HCT116 (cell line): ENCODE measurements at regions not wholly inside any gene's neighbourhood (a gene's known extent, or its start where the extent isn't known, plus 50 kb on each side); places are given as distances from the start of the nearest gene placed in this dataset.
A peak's percentile ranks its signal among the peaks of the same experiment; 100 is the strongest.

ENCODE experiments used
- ATAC-seq: fragments of 200-7000 bp; cut with Tn5 transposase; 2 replicates; pipeline ENCODE4 v1.9.1; 2020; ENCODE audit warnings: mild to moderate bottlenecking, moderate library complexity
- BruUV-seq: library from RNA; stranded (reverse); fragments of 400-500 nt; replicated peaks from 2 replicates; lab custom pipeline; 2021; lab: Mats Ljungman, UMichigan
- CTCF ChIA-PET: fragments of 300-600 bp; sonication (Branson Sonifier 250); formaldehyde crosslinking; loops from one replicate; lab custom pipeline; 2021; ENCODE audit warnings: antibody characterized with exemption; lab: Charles Lee
- POLR2A ChIA-PET: fragments of 300-600, 350-600 bp; sonication (Branson Sonifier 250); formaldehyde crosslinking; loops from one replicate; lab custom pipeline; 2021; ENCODE audit warnings: antibody characterized with exemption; lab: Charles Lee
- RAD21 ChIA-PET, 2 experiments: fragments of 300-600 bp; sonication (Branson Sonifier 250); formaldehyde crosslinking; loops; one replicate each; lab custom pipeline; 2023; ENCODE audit warnings: low total read pairs in 2 of 2; ENCODE audit not compliant: uncharacterized antibody in 2 of 2, unreplicated experiment in 2 of 2, low non-redundant PET in 1 of 2; lab: Charles Lee
- DNase-seq: peaks from one replicate; pipeline ENCODE4 v3.0.0-alpha.2; 2010; ENCODE audit warnings: low read depth, low spot score
- H2AFZ ChIP-seq: fragments of 200-600 bp; shearing (Covaris generic), sonication (generic); 2 replicates; pipeline ENCODE4 v1.6.1; 2017; ENCODE audit warnings: low read depth, mixed run types, mixed read lengths, antibody characterized with exemption, low read length; ENCODE audit not compliant: poor library complexity, severe bottlenecking
- H3K27ac ChIP-seq: 2 replicates; pipeline ENCODE4 v1.5.1; 2012; ENCODE audit warnings: low read depth, low read length
- H3K27me3 ChIP-seq: fragments of 200-600 bp; sonication (generic); 2 replicates; pipeline ENCODE4 v1.6.1; 2016; ENCODE audit warnings: mixed run types, low read length, mixed read lengths; ENCODE audit not compliant: insufficient read depth
- H3K36me3 ChIP-seq, 2 experiments: fragments of 200-500 bp in 1 of 2; fragments of 200-600 bp in 1 of 2; sonication (Bioruptor generic) in 1 of 2; sonication (generic) in 1 of 2; 2 replicates each; pipeline versions ENCODE4 v1.5.1 to v1.6.1; 2014 to 2016; ENCODE audit warnings: low read length in 2 of 2, inconsistent platforms in 1 of 2, mixed read lengths in 1 of 2, mixed run types in 1 of 2; ENCODE audit not compliant: insufficient read depth in 2 of 2, control insufficient read depth in 1 of 2
- H3K4me1 ChIP-seq, 2 experiments: fragments of 200-600 bp in 1 of 2; sonication (generic) in 1 of 2; 2 replicates each; pipeline versions ENCODE4 v1.5.1 to v1.6.1; 2012 to 2017; ENCODE audit warnings: low read length in 2 of 2, inconsistent platforms in 1 of 2, mild to moderate bottlenecking in 1 of 2, mixed read lengths in 1 of 2, mixed run types in 1 of 2, moderate library complexity in 1 of 2; ENCODE audit not compliant: insufficient read depth in 2 of 2, control insufficient read depth in 1 of 2
- H3K4me2 ChIP-seq: fragments of 200-600 bp; sonication (generic); 2 replicates; pipeline ENCODE4 v1.6.1; 2017; ENCODE audit warnings: mixed run types, low read length, mixed read lengths
- H3K4me3 ChIP-seq, 2 experiments: fragments of 200-600 bp in 1 of 2; sonication (generic) in 1 of 2; replicated peaks in 1 of 2; 2 replicates each; pipeline ENCODE4 v1.5.1; 2011 to 2016; ENCODE audit warnings: low read length in 2 of 2, control low read depth in 1 of 2, low read depth in 1 of 2, mild to moderate bottlenecking in 1 of 2, mixed read lengths in 1 of 2, mixed run types in 1 of 2
- H3K79me2 ChIP-seq: fragments of 200-600 bp; sonication (generic); 2 replicates; pipeline ENCODE4 v1.6.1; 2017; ENCODE audit warnings: mild to moderate bottlenecking, mixed run types, low read length, moderate library complexity, mixed read lengths; ENCODE audit not compliant: insufficient read depth
- H3K9ac ChIP-seq: fragments of 200-600 bp; sonication (generic); 2 replicates; pipeline ENCODE4 v1.6.1; 2016; ENCODE audit warnings: low read length, mixed read lengths
- H3K9me2 ChIP-seq: fragments of 200-600 bp; sonication (generic), shearing (Covaris generic); 2 replicates; pipeline ENCODE4 v1.6.1; 2017; ENCODE audit warnings: mixed run types, mild to moderate bottlenecking, moderate library complexity; ENCODE audit not compliant: insufficient read depth
- H3K9me3 ChIP-seq, 2 experiments: fragments of 200-500 bp in 1 of 2; fragments of 200-600 bp in 1 of 2; sonication (Bioruptor generic) in 1 of 2; sonication (generic) in 1 of 2; 2 replicates each; pipeline ENCODE4 v1.6.1; 2014 to 2017; ENCODE audit warnings: low read length in 2 of 2, mixed read lengths in 2 of 2, inconsistent platforms in 1 of 2, low read depth in 1 of 2, mild to moderate bottlenecking in 1 of 2, mixed run types in 1 of 2, moderate library complexity in 1 of 2; ENCODE audit not compliant: control insufficient read depth in 1 of 2, insufficient read depth in 1 of 2
- H4K20me1 ChIP-seq: fragments of 200-600 bp; sonication (generic), shearing (Covaris generic); 2 replicates; pipeline ENCODE4 v1.6.1; 2017; ENCODE audit warnings: mixed run types, mild to moderate bottlenecking, moderate library complexity; ENCODE audit not compliant: insufficient read depth
- CTCF ChIP-seq, 3 experiments: fragments of 200-600 bp in 1 of 3; sonication (generic) in 1 of 3; IDR thresholded peaks in 2 of 3; conservative IDR thresholded peaks in 1 of 3; 2 replicates each; pipeline ENCODE4 v1.5.1; 2012 to 2017; ENCODE audit warnings: low read depth in 2 of 3, low read length in 2 of 3, antibody characterized with exemption in 1 of 3, borderline replicate concordance in 1 of 3, control low read depth in 1 of 3, mild to moderate bottlenecking in 1 of 3, mixed read lengths in 1 of 3, mixed run types in 1 of 3, moderate library complexity in 1 of 3; ENCODE audit not compliant: insufficient read depth in 1 of 3
- ELF1 ChIP-seq: IDR thresholded peaks from 2 replicates; pipeline ENCODE4 v1.6.1; 2012; ENCODE audit warnings: low read depth, borderline replicate concordance
- EZH2phosphoT487 ChIP-seq: fragments of 200-600 bp; IDR thresholded peaks from 2 replicates; pipeline ENCODE4 v1.6.1; 2018; ENCODE audit warnings: antibody characterized with exemption, borderline replicate concordance
- JUND ChIP-seq: IDR thresholded peaks from 2 replicates; pipeline ENCODE4 v1.6.1; 2012
- POLR2A ChIP-seq: IDR thresholded peaks from 2 replicates; pipeline ENCODE4 v1.7.0; 2011; ENCODE audit warnings: borderline replicate concordance; ENCODE audit not compliant: insufficient read depth, insufficient read length; ENCODE audit errors: extremely low read depth
- POLR2AphosphoS5 ChIP-seq: IDR thresholded peaks from 2 replicates; pipeline ENCODE4 v1.6.1; 2011; ENCODE audit warnings: mild to moderate bottlenecking, low read depth, low read length, moderate library complexity
- RAD21 ChIP-seq: IDR thresholded peaks from 2 replicates; pipeline ENCODE4 v1.6.1; 2012; ENCODE audit warnings: low read depth, mild to moderate bottlenecking
- REST ChIP-seq: IDR thresholded peaks from 2 replicates; pipeline ENCODE4 v1.6.1; 2012; ENCODE audit warnings: low read depth
- SP1 ChIP-seq: IDR thresholded peaks from 2 replicates; pipeline ENCODE4 v1.6.1; 2012; ENCODE audit warnings: low read depth
- TCF7L2 ChIP-seq: IDR thresholded peaks from 2 replicates; pipeline ENCODE4 v1.7.0; 2011; ENCODE audit warnings: borderline replicate concordance, inconsistent platforms; ENCODE audit not compliant: insufficient read depth, insufficient read length; ENCODE audit errors: extremely low read depth
- YY1 ChIP-seq: IDR thresholded peaks from 2 replicates; pipeline ENCODE4 v1.6.1; 2011; ENCODE audit warnings: low read length, low read depth, moderate library complexity, mild to moderate bottlenecking; ENCODE audit not compliant: insufficient replicate concordance; ENCODE audit errors: extremely low read depth
- ZBTB33 ChIP-seq: IDR thresholded peaks from 2 replicates; pipeline ENCODE4 v1.6.1; 2011; ENCODE audit warnings: mild to moderate bottlenecking, low read length, moderate library complexity; ENCODE audit not compliant: insufficient replicate concordance; ENCODE audit errors: extremely low read depth
- ZFX ChIP-seq: fragments of 450-650 bp; IDR thresholded peaks from 2 replicates; pipeline ENCODE4 v1.6.1; 2017
- ZNF274 ChIP-seq: fragments of 200-500 bp; sonication (Bioruptor generic); IDR thresholded peaks from 2 replicates; pipeline ENCODE4 v1.6.1; 2014; ENCODE audit warnings: mild to moderate bottlenecking, low read depth, low read length, inconsistent platforms
- intact Hi-C: fragments of 100-400 bp; cut with micrococcal nuclease; formaldehyde crosslinking; loops from 2 replicates; pipeline ENCODE4 v1.10.0; 2022
- TF ChIP-seq, protein P1 (sequence below): IDR thresholded peaks from 2 replicates; pipeline ENCODE4 v1.6.1; 2012
- TF ChIP-seq, protein P2 (sequence below): IDR thresholded peaks from 2 replicates; pipeline ENCODE4 v1.6.1; 2012

DNA sequence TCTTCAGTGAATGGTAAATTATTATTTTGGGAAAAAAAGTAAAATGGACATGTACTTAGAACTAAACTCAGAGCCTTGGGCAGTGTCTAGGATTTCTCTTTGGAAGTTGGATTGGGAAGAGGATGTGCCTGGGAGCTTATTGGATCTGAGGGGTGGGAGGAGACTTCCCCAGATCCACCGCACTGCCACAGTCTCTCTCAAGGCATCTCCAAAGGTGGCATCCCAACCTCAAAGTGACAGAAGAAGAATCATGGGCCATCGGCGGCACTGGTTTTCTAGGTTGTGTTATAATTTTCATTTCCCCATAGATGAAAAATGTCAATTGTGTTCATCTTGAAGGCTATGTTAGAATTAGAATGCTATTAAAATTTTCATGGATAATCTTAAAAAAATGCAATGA is 66.8 kb upstream of the CD93 start (continued):
- TF ChIP-seq EZH2phosphoT487, result no peak
- no peak for TF ChIP-seq TCF7L2

DNA sequence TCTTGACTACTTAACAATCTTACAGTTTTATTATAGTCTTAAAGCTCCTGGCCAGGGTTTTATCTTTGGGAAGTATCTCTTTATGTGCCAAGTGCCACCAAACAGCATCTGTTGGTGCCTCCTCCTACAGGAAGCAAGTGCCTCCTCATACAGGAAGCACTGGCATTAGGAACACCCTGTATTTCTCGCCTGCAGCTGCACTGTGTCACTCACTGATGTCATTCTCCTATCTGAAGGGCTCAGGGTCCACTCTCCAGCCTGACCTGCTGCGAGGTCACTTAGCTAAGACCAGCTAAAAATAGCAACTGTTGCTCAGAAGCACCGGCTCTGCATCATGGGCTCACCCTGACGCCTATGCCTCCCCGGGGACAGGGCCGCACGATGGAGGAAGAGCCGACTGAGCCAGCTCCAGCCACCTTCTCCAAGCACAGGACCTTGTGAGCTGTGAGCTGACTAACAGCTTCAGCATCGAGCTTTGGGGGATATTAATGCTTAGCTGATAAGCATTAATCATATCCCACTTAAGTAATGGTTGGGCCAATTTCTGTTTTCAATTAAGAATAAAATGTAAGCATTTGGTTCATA is 66.3 kb upstream of the CD93 start:
- H3K27me3 ChIP-seq, result no peaks in the 10 kb centered on the region
- H3K79me2 ChIP-seq, result no peaks in the 10 kb centered on the region
- DNase-seq, result no peak
- H3K4me2 ChIP-seq, result peak overlapping the region; percentile 30; the same call in 1 of the 2 replicates
- no peak overlapping the region for H3K4me3 ChIP-seq
- no peak overlapping the region for H3K27ac ChIP-seq
- no TSS peak for BruUV-seq
- no peaks in the 10 kb centered on the region for H4K20me1 ChIP-seq
- ChIA-PET CTCF (interaction anchor here (1.6 kb wide), 1 partner anchor 49 kb away, joined by 3 read pairs; no protein-coding TSS in a partner anchor), POLR2A (interaction anchor here (0.5 kb wide), 1 partner anchor 1849 kb away, joined by 3 read pairs; the partner anchor contains the start of gene XRN2), RAD21 (no interaction called here)
- intact Hi-C loops, result loop anchor here (10.0 kb wide), 1 partner anchor 778 kb away; no protein-coding TSS in a partner anchor
- ATAC-seq, result no peak
- H3K36me3 ChIP-seq, result no peaks in the 10 kb centered on the region
- H2AFZ ChIP-seq, result peak overlapping the region; percentile 20
- no peaks in the 10 kb centered on the region for H3K9me2 ChIP-seq
- H3K9ac ChIP-seq, result no peak overlapping the region
- H3K9me3 ChIP-seq, result no peaks in the 10 kb centered on the region
- peaks cover 28 to 84% of the 10 kb centered on the region in 2 experiments for H3K4me1 ChIP-seq
- TF ChIP-seq ELF1, result no peak
- no peak for TF ChIP-seq ZBTB33
- TF ChIP-seq REST, result no peak
- TF ChIP-seq YY1, result no peak
- no peak for TF ChIP-seq ZNF274
- no peak for TF ChIP-seq POLR2A
- TF ChIP-seq JUND, result no peak
- TF ChIP-seq ZFX, result no peak
- no peak for TF ChIP-seq RAD21
- no peak for TF ChIP-seq EZH2phosphoT487
- TF ChIP-seq, protein P1, sequence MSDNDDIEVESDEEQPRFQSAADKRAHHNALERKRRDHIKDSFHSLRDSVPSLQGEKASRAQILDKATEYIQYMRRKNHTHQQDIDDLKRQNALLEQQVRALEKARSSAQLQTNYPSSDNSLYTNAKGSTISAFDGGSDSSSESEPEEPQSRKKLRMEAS, result no peak
- no peak for TF ChIP-seq SP1
- no peak for TF ChIP-seq POLR2AphosphoS5
- no peak for TF ChIP-seq TCF7L2
- TF ChIP-seq, protein P2, sequence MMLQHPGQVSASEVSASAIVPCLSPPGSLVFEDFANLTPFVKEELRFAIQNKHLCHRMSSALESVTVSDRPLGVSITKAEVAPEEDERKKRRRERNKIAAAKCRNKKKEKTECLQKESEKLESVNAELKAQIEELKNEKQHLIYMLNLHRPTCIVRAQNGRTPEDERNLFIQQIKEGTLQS, result no peak
- no peak for TF ChIP-seq CTCF (IDR thresholded peaks at IDR 0.05 in 2 of 3, conservative IDR thresholded peaks at IDR 0.05 in 1 of 3; ENCODE audit: borderline replicate concordance in 1 of 3, insufficient read depth in 1 of 3, low read depth in 2 of 3, low read length in 2 of 3)
